ENCODE measurements at regions not wholly inside any gene's neighbourhood (a gene's known extent, or its start where the extent isn't known, plus 50 kb on each side); places are given as distances from the start of the nearest gene placed in this dataset.
"Not testable (repeated sequence)": the region's sequence is repeated elsewhere in the genome, so short reads cannot be mapped to it uniquely, and the experiment has no call there.

- not testable (repeated sequence) for DNase-seq
These were observed 61.3 kb downstream of the SYF2 start for GRCh38 chr1:25171013-25171412.

- no peak for DNase-seq
These were observed 61.9 kb downstream of the SYF2 start for GRCh38 chr1:25170439-25170838.

GRCh38 chr1:25169610-25170009 is 62.7 kb downstream of the SYF2 start:
- no peak for DNase-seq

- DNase-seq, result no peak
These were observed 63.1 kb downstream of the SYF2 start for GRCh38 chr1:25169168-25169567.

GRCh38 chr1:25168193-25169071 is 63.9 kb downstream of the SYF2 start:
- DNase-seq, result no peak

- DNase-seq, result no peak
These were observed 64.8 kb downstream of the SYF2 start for GRCh38 chr1:25167269-25168192.

- no peak for DNase-seq
These were observed 65.5 kb downstream of the SYF2 start for GRCh38 chr1:25166847-25167246.

- no peak for DNase-seq
These were observed 68.3 kb downstream of the SYF2 start for GRCh38 chr1:25163986-25164385.

GRCh38 chr1:25161981-25162380 is 70.3 kb downstream of the SYF2 start:
- no peak for DNase-seq

GRCh38 chr1:25157846-25158245 is 74.5 kb downstream of the SYF2 start:
- DNase-seq, result no peak

GRCh38 chr1:25150985-25151495 is 81.3 kb downstream of the SYF2 start:
- DNase-seq, result no peak

- no peak for DNase-seq
These were observed 83.5 kb downstream of the SYF2 start for GRCh38 chr1:25148673-25149300.

GRCh38 chr1:25146451-25146855 is 85.8 kb downstream of the SYF2 start:
- DNase-seq, result no peak

GRCh38 chr1:25145775-25146393 is 86.4 kb downstream of the SYF2 start:
- no peak for DNase-seq

- no peak for DNase-seq
These were observed 92.1 kb downstream of the SYF2 start for GRCh38 chr1:25140073-25140797.

- no peak for DNase-seq
These were observed 94.5 kb downstream of the SYF2 start for GRCh38 chr1:25137521-25138395.

GRCh38 chr1:25137106-25137505 is 95.2 kb downstream of the SYF2 start:
- no peak for DNase-seq

GRCh38 chr1:25135909-25136308 is 96.4 kb downstream of the SYF2 start:
- no peak for DNase-seq

- DNase-seq, result no peak
These were observed 97.4 kb downstream of the SYF2 start for GRCh38 chr1:25134801-25135461.

- no peak for DNase-seq
These were observed 98.0 kb downstream of the SYF2 start for GRCh38 chr1:25134307-25134706.

Data from stimulated activated CD4-positive, alpha-beta T cell treated with anti-CD3 and anti-CD28 coated beads, Interleukin-4, amount 100 ng/mL, for 1 hour (primary cell).